HG03575 (cell line): ENCODE measurements at regions not wholly inside any gene's neighbourhood (a gene's known extent, or its start where the extent isn't known, plus 50 kb on each side); places are given as distances from the start of the nearest gene placed in this dataset.

Experiments used
- ATAC-seq: cut with Tn5 transposase; IDR thresholded peaks from one replicate; pipeline ENCODE4 v1.9.1; 2021; ENCODE audit not compliant: unreplicated experiment, insufficient number of reproducible peaks, low FRiP score; ENCODE audit errors: extremely low read depth

GRCh38 chr22:48692734-48693376 lies 1134.8 kb downstream of the BRD1 start:
- no peak for ATAC-seq

- ATAC-seq: no peak
Measured at GRCh38 chr22:48691431-48691851, 1136.2 kb downstream of the BRD1 start.

DNA sequence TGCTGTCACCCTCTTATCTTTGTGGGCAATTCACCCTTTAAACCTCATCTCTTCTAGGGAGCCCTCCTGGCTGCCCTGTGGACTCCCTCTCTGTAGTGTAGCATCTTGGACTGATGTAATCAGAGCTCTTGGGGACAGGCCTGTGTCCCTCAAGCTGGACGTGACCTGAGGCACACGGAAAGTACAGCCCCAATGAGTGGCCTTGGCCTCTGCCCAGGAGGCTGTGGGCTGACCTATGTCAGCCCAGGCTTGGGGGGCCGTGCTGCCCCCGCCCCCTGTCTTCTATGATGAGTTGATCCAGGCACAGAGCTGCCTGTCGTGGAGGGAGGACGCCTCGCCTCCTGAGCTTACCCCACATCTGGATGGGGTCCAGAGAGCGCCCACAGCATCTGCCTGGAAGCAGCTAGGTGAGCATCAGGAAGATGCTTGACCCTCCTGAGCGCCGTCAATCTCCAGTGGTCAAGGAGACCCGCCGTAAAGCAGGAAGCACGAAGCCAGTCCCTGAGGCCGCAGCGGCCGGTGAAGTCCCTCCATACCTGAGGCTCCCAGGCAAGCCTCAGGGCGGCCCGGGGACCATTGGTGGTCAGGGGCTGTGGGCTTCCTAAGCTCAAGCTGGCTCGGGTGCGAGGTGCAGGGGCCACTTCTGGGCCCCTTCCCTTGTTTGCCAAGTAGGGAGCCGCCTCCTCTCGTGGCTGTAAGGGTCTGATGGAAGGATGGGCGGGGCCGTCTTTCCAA lies 1136.9 kb downstream of the BRD1 start:
- no peak for ATAC-seq

GRCh38 chr22:48689206-48689605 lies 1138.5 kb downstream of the BRD1 start:
- ATAC-seq: no peak

DNA sequence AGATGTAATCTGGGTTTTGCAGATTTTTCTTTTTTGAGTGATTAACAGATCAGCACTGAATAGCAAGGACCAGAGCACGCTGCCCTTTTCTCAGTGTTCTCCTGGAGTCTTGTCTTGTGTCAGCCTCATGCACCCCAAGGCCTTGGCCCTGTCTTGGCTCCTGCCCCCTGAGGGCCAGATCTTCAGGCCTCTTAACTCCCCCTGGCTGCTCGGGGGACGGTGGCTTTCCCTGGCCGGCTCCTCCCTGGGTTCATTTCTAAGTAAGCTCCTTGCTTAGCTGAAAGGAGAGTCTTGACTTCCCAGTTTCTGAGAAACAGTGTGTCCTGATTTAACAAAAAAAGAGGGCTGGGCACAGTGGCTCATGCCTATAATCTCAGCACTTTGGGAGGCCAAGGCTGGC lies 1139.3 kb downstream of the BRD1 start:
- ATAC-seq: no peak

DNA sequence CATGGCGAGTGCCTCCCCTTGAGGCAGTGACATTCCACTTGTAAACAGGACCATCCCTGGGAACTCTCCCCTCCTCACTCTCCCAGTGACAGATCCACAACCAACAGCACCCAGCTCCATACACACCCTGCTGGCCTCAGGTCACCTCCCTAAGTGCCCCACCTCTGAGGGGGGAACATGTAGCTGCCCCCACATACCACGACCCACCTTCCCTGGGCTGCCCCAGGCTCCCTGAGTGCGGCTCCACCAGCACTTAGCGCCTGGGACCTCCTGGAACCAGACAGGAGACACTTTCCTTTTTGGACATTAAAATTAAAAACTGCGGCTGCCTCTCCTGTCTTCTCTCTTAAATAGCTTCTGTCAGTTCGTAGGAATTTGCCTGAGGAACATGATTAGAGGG lies 1140.1 kb downstream of the BRD1 start:
- no peak for ATAC-seq

GRCh38 chr22:48686694-48687302 lies 1140.9 kb downstream of the BRD1 start:
- no peak for ATAC-seq

DNA sequence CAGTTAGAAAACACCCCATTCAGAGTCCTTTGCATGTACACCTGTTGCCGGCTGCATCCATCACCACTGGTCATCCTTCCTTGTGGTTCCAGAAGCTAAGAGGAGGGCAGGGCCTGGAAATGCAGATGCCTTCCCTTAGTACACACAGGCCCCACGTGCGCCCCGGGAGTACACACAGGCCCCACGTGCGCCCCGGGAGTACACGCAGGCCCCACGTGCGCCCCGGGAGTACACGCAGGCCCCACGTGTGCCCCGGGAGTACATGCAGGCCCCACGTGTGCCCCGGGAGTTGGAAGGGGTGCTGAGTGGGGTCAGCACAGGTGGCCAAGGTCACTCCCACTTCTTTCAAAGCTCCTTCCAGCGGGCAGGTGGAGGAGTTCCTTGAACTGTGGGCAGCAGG lies 1141.9 kb downstream of the BRD1 start:
- no peak for ATAC-seq

DNA sequence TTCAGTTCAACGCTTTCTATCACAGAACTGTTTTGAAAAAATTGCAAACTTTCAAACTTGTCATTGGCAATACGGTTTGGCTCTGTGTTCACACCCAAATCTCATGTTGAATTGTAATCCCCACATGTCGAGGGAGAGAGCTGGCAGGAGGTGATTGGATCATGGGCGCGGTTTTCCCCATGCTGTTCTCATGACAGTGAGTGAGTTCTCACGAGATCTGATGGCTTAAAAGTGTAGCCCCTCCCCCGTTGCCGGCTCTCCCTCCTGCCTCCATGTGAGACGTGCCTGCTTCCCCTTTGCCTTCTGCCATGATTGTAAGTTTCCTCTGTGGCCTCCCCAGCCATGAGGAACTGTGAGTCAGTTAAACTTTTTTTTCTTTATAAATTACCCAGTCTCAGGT lies 1144.0 kb downstream of the BRD1 start:
- ATAC-seq: no peak

- ATAC-seq: no peak
Measured at GRCh38 chr22:48682504-48682903, 1145.2 kb downstream of the BRD1 start.

DNA sequence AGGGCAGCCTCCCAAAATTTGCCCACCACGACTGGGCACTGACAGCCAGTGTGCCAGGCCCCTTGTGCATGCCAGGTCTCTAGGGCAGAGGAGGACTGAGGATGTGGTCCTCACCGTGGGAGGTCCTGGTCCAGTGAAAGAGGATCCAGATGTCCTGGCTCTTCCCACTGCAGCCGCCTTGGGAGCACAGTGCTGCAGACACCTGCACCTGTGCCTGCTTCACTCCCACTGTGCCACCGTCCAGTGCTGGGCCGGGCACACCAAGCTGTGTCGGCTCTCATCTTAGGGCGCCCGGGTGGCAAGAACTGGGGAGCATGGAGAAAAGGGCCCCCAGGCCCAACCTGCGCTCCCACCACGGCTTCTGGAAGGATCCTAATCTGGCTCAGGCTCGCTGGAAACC lies 1147.1 kb downstream of the BRD1 start:
- no peak for ATAC-seq

DNA sequence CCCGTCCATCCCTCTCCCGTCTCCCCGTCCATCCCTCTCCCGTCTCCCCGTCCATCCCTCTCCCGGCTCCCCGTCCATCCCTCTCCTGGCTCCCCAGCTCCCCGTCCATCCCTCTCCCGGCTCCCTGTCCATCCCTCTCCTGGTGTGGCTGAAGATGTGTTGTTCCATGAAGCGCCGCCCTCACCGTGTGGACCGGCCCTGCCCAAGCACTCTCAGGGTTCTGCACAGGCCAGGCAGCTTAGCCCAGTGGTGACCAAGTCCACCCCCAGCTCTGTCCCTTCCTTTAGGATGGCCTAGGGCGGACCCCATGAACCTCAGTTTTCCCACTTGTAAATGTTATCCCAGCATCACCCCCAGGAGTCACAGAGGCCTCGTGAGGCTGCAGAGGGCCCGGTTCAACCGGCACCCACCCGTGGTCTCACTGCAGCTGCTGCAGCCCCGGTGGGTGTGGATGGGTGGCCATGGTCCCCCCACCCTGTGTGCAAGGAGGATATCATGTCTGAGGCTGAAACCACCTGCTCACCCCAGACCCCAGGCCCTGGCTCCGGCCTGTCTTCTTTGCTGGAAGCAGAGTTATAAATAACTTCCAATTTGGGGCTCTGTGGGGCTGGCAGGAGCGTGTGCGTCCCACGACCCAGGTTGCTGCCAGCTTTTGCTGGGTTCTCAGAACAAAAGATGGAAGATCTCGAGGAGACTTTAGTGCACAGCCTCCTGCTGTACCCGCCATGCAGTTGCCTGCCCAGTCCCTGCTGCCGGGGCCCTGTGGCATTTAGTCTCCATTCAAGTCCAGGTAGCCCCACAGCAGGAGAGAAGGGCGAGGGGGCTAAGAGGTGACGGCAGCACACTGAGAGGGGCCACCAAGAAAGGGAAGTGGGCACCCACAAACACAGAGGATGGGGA lies 1147.8 kb downstream of the BRD1 start:
- no peak for ATAC-seq

GRCh38 chr22:48678171-48679135 lies 1149.2 kb downstream of the BRD1 start:
- ATAC-seq: no peak

DNA sequence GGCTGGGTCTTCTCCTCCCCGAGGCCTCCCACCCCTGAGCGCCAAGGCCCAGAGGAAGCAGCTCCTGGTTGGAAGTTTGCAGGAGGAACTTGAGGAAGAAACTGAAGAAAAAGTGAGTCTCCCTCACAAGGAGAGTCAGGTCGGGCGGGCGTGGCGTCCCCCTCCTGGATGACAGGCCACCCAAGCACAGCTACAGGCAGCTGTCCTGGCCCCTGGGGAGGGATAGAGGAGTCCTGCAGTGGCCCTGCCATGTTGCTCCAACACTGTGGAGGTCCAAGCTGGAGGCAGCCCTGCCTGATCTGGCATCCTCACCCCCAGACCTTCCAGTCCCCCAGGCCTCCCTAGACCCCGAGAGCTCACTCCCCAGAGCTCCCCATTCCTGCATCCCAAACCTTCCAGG lies 1150.1 kb downstream of the BRD1 start:
- no peak for ATAC-seq

- no peak for ATAC-seq
Measured at GRCh38 chr22:48677168-48677520, 1150.5 kb downstream of the BRD1 start.

DNA sequence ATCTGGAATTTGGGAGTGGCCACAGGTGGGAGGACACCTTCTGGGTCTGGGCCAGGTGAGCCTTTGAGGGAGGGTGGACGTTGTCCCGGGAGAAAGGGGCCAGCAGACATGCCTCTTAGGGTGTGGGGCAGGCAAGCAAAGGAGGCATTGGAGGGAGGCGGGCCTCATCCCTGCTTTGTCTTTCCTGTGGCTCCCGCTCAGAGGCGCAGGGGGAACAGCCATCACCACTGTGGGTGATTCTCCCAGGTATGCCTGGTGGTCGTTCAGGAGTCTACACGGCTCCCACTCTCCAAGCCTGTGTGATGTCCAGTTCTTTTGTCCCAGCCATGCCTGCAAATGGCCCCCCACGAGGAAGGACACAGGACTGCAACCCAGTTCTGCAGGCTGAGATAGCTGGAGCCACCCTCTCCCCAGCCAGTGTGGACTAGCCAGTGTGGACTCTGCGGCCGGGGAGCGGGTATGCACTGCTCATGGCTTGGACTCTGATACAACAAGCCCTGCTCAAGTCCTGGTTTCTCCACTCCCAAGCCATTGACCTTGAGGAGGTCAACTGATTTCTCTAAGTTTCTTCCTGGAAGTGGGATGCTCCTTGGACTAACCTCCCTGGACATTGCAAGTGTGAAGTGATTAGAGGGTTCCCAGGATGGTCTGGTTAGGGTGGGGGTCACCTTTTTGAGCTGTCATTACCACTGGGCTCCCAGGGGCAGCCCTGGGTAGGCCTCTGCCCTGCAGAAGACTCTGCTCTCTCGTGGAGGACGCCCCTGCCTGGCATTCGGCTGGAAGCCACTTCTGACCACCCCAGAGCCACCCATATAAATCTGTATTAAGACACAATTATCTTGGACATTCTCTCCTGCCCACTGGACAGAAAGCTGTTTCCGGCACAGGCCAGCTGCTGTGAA lies 1151.2 kb downstream of the BRD1 start:
- ATAC-seq: no peak

- no peak for ATAC-seq
Measured at GRCh38 chr22:48675830-48676145, 1151.9 kb downstream of the BRD1 start.
